Body of pancreas (tissue), 4 donors: ENCODE measurements at regions not wholly inside any gene's neighbourhood (a gene's known extent, or its start where the extent isn't known, plus 50 kb on each side); places are given as distances from the start of the nearest gene placed in this dataset.
A peak's percentile ranks its signal among the peaks of the same experiment; 100 is the strongest.

Source experiments
- ATAC-seq: fragments of 150-250 bp; one replicate; pipeline ENCODE4 v1.9.1; 2016
- DNase-seq, 4 donors: peaks; one replicate each; pipeline ENCODE4 v3.0.0-alpha.2; 2019
- H3K27ac ChIP-seq, 4 donors: fragments of 200-600 bp; sonication (generic); 1 replicate in 3 of 4; 2 replicates in 1 of 4; pipeline versions ENCODE4 v1.5.1 to v1.6.1; 2016 to 2019; ENCODE audit warnings: mild to moderate bottlenecking in 1 of 4, mixed read lengths in 1 of 4, moderate library complexity in 1 of 4
- H3K27me3 ChIP-seq, 2 donors: fragments of 200-600 bp; sonication (generic); one replicate each; pipeline ENCODE4 v1.6.0; 2016; ENCODE audit warnings: mild to moderate bottlenecking in 1 of 2
- H3K36me3 ChIP-seq, 2 donors: fragments of 200-600 bp; sonication (generic); replicated peaks in 1 of 2; 2 replicates each; pipeline ENCODE4 v1.5.1; 2016; ENCODE audit warnings: low read depth in 2 of 2; ENCODE audit not compliant: insufficient read depth in 1 of 2
- H3K4me1 ChIP-seq: fragments of 200-600 bp; sonication (generic); one replicate; pipeline ENCODE4 v1.6.0; 2016
- H3K4me3 ChIP-seq, 2 donors: fragments of 200-600 bp; sonication (generic); 1 replicate in 1 of 2; 2 replicates in 1 of 2; pipeline ENCODE4 v1.5.1; 2016 to 2019
- H3K9me3 ChIP-seq, 3 donors: fragments of 200-600 bp; sonication (generic); 1 replicate in 2 of 3; 2 replicates in 1 of 3; pipeline ENCODE4 v1.5.1; 2016
- POLR2A ChIP-seq, 3 donors: fragments of 450-650 bp; IDR thresholded peaks; one replicate each; pipeline ENCODE4 v1.6.1; 2016; ENCODE audit warnings: antibody characterized with exemption in 3 of 3, mild to moderate bottlenecking in 2 of 3
- WGBS, 2 donors: methylation state at CpG; one replicate each; pipeline ENCODE4 v1.1.5; 2017; 5-methylcytosine and 5-hydroxymethylcytosine counted together
- intact Hi-C: fragments of 100-400 bp; cut with DNase I; formaldehyde crosslinking; loops from one replicate; pipeline ENCODE4 v1.15.1; 2023
- TF ChIP-seq, protein P1 (sequence below), 7 experiments: fragments of 450-650 bp in 4 of 7; fragments of 200-600 bp in 3 of 7; sonication (generic) in 3 of 7; IDR thresholded peaks; one replicate each; pipeline ENCODE4 v1.5.1; 2016 to 2019; ENCODE audit warnings: antibody characterized with exemption in 7 of 7

DNA sequence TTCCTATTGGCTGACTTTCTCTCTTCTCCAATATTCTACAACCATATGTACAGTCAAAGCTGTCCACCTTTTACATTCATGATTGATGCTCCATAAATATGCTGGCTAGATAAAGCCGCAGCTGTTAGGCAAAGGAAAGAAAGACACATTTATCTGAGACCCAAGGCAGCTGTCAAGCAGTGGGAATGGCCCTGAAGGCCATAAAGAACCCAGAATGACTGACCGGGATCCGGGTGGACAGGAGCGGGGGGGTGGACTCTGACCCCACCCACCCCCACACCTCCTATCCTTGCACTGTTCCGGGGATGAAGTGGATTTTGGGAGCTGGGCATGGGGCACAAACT lies 116.4 kb downstream of the RTP5 start:
- 11 to 45% methylated on average over 5 of the region's 5 CpGs for WGBS, 2 donors
- no peak overlapping the region for H3K27ac ChIP-seq
- peaks cover 18% of the 10 kb centered on the region for H3K4me1 ChIP-seq
- H3K9me3 ChIP-seq = no peaks in the 10 kb centered on the region
- H3K27me3 ChIP-seq = no peaks in the 10 kb centered on the region
- no peak for TF ChIP-seq POLR2A (IDR thresholded peaks at IDR 0.05)
- TF ChIP-seq, protein P1, sequence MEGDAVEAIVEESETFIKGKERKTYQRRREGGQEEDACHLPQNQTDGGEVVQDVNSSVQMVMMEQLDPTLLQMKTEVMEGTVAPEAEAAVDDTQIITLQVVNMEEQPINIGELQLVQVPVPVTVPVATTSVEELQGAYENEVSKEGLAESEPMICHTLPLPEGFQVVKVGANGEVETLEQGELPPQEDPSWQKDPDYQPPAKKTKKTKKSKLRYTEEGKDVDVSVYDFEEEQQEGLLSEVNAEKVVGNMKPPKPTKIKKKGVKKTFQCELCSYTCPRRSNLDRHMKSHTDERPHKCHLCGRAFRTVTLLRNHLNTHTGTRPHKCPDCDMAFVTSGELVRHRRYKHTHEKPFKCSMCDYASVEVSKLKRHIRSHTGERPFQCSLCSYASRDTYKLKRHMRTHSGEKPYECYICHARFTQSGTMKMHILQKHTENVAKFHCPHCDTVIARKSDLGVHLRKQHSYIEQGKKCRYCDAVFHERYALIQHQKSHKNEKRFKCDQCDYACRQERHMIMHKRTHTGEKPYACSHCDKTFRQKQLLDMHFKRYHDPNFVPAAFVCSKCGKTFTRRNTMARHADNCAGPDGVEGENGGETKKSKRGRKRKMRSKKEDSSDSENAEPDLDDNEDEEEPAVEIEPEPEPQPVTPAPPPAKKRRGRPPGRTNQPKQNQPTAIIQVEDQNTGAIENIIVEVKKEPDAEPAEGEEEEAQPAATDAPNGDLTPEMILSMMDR (IDR thresholded peaks at IDR 0.05) = no peak
- no peaks in the 10 kb centered on the region for H3K36me3 ChIP-seq
- no peak for ATAC-seq
- intact Hi-C loops = no loop called here
- H3K4me3 ChIP-seq = no peak overlapping the region
- DNase-seq = no peak

DNA sequence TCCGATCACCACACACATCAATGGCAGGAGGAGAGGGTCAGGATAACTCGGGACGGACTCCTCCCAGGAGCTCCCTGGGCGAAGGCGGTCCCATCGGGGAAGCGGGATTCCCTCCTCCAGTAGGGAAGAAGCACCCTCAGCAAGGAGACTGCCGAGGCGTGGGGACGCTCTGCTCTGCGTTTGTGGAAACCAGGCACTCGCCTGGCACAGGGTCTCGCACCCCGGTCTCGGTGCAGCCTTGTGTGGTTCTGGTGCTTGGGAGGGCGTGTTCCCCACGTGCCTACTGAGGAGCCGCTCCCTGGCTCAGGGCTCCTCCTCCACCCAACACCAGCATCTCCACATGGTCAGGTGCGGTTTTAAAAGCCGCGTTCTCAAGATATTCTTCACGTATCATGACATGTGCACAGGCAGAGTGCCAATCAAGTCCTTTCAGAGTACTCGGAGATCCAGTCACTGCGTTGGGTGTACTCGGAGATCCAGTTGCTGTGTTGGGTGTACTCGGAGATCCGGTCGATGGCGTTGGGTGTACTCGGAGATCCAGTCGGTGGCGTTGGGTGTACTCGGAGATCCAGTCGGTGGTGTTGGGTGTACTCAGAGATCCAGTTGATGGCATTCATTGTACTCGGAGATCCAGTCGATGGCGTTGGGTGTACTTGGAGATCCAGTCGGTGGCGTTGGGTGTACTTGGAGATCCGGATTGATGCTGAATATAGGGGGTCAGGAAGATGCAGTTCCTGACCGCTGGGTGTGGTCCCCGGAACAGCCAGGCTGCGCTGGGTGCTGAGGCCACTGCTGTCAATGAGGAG lies 117.5 kb downstream of the RTP5 start:
- H3K4me1 ChIP-seq = peaks cover 18% of the 10 kb centered on the region
- ATAC-seq (no peak), DNase-seq (peak in 1 of 4 donors; percentile 12)
- no peaks in the 10 kb centered on the region for H3K9me3 ChIP-seq
- intact Hi-C loops = no loop called here
- 82 to 83% methylated on average over 27 to 43 of the region's 43 CpGs for WGBS, 2 donors
- H3K4me3 ChIP-seq = no peak overlapping the region
- H3K36me3 ChIP-seq = no peaks in the 10 kb centered on the region
- no peak overlapping the region for H3K27ac ChIP-seq
- no peaks in the 10 kb centered on the region for H3K27me3 ChIP-seq
- TF ChIP-seq, protein P1 (IDR thresholded peaks at IDR 0.05) = no peak
- no peak for TF ChIP-seq POLR2A (IDR thresholded peaks at IDR 0.05)

DNA sequence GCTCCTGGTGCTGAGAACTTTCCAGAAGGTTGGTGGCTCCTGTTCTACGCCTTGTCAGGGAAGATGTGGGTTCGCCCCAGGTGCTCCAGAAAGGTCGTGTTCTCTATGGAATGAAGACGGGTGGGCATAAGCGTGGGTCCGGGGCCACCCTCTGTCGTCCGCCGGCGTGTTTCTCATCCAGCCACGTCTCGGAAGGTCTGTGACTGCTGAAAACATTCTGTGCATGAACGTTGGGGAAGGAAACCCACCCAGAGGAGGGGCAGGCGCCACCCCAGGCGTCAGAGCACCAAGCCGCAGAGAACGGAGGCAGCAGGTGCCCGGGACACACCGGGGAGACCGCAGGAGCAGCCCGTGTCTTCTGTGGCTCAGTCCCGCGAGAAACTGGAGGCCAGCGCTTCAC lies 118.2 kb downstream of the RTP5 start:
- 91 to 93% methylated on average over 20 to 24 of the region's 24 CpGs for WGBS, 2 donors
- peak in 1 of 4 donors; percentile 9 for DNase-seq
- intact Hi-C loops = no loop called here
- Histone ChIP-seq H3K27me3 (no peaks in the 10 kb centered on the region), H3K4me1 (peaks cover 18% of the 10 kb centered on the region), H3K9me3 (no peaks in the 10 kb centered on the region), H3K36me3 (no peaks in the 10 kb centered on the region), H3K27ac (no peak overlapping the region), H3K4me3 (no peak overlapping the region)
- no peak for ATAC-seq
- TF ChIP-seq, protein P1 (IDR thresholded peaks at IDR 0.05) = no peak
- no peak for TF ChIP-seq POLR2A (IDR thresholded peaks at IDR 0.05)

DNA sequence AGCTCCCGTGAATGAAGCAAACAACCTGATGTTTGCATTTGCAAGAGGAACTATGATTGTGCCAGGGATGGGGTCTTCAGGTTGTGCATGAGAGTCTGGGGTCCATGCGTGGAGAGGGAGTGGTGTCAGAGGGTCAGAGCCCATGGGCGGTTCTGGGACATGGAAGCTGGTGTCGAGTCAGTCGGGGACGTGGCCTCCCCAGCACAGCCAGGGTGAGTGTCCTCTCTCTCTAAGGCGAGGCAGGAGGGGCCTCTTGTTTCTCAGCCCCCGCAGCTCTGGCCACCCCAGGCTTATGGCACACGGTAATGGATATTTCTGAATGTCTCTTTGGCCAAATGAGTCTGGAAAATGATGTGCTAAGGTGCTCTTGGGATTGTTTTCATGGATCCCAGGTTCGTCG lies 118.6 kb downstream of the RTP5 start:
- H3K27ac ChIP-seq = no peak overlapping the region
- ATAC-seq (no peak), DNase-seq (no peak)
- TF ChIP-seq POLR2A (IDR thresholded peaks at IDR 0.05) = no peak
- TF ChIP-seq, protein P1 (IDR thresholded peaks at IDR 0.05) = no peak
- H3K4me1 ChIP-seq = peaks cover 18% of the 10 kb centered on the region
- WGBS, 2 donors = 84 to 87% methylated on average over 11 of the region's 11 CpGs
- intact Hi-C loops = no loop called here
- no peak overlapping the region for H3K4me3 ChIP-seq
- no peaks in the 10 kb centered on the region for H3K9me3 ChIP-seq
- no peaks in the 10 kb centered on the region for H3K27me3 ChIP-seq
- H3K36me3 ChIP-seq = no peaks in the 10 kb centered on the region

DNA sequence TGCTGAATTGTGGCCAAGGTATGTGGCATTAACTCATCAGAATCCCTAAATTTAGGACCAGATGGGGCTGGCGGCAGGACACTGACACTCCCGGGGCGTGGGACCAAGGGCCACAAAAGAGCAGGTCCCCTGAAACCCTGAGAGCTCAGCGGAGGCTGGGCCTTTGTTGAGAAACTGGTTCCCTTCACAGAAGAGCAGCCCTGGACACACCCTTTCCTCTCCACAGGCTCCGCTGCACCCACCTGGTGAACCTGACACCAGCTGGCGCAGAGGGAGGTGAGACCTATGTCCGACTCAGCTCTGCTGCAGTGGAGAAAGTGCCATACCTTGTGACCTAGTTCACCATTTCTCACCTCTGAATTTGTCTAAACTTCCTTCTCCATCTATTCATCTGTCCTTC lies 119.5 kb downstream of the RTP5 start:
- Histone ChIP-seq H3K27me3 (no peaks in the 10 kb centered on the region), H3K4me3 (no peak overlapping the region), H3K36me3 (no peaks in the 10 kb centered on the region), H3K9me3 (no peaks in the 10 kb centered on the region), H3K27ac (no peak overlapping the region), H3K4me1 (peaks cover 18% of the 10 kb centered on the region)
- no peak for TF ChIP-seq POLR2A (IDR thresholded peaks at IDR 0.05)
- TF ChIP-seq, protein P1 (IDR thresholded peaks at IDR 0.05) = no peak
- ATAC-seq = no peak
- WGBS, 2 donors = 83 to 85% methylated on average over 7 of the region's 7 CpGs
- intact Hi-C loops = no loop called here
- DNase-seq = peak in 1 of 4 donors; percentile 6
